Right lobe of liver (tissue), 4 donors: ENCODE measurements at regions not wholly inside any gene's neighbourhood (a gene's known extent, or its start where the extent isn't known, plus 50 kb on each side); places are given as distances from the start of the nearest gene placed in this dataset.

Experiments used
- CTCF ChIP-seq, 4 donors: fragments of 200-600 bp in 3 of 4; fragments of 450-650 bp in 1 of 4; IDR thresholded peaks; one replicate each; pipeline versions ENCODE4 v1.5.1 to v1.8.0; 2016 to 2022; ENCODE audit warnings: antibody characterized with exemption in 4 of 4, mild to moderate bottlenecking in 2 of 4
- POLR2A ChIP-seq: fragments of 450-650 bp; IDR thresholded peaks from one replicate; pipeline ENCODE4 v1.6.1; 2017; ENCODE audit warnings: antibody characterized with exemption, mild to moderate bottlenecking
- donor health status: DM: no; HTN: no; CAD: no.
- donor health status: DM: no; HTN: no; CAD: no.
- donor health status: DM: no; HTN: yes; CAD: no.

GRCh38 chr9:11735391-11735790 lies 957.8 kb upstream of the TYRP1 start:
- TF ChIP-seq CTCF (IDR thresholded peaks at IDR 0.05) (no peak), POLR2A (no peak)
